ENCODE measurements at regions not wholly inside any gene's neighbourhood (a gene's known extent, or its start where the extent isn't known, plus 50 kb on each side); places are given as distances from the start of the nearest gene placed in this dataset.

GRCh38 chr19:31666126-31666525 lies 316.9 kb upstream of the TSHZ3 start:
- TF ChIP-seq CTCF (IDR thresholded peaks at IDR 0.05; ENCODE audit: low read length): no peak
- no peak for TF ChIP-seq EZH2 (optimal IDR thresholded peaks at IDR 0.05; ENCODE audit: low read depth, low read length)

Data from MM.1S (cell line).